AG08395 (cell line): ENCODE measurements at regions not wholly inside any gene's neighbourhood (a gene's known extent, or its start where the extent isn't known, plus 50 kb on each side); places are given as distances from the start of the nearest gene placed in this dataset.
"Not testable (repeated sequence)": the region's sequence is repeated elsewhere in the genome, so short reads cannot be mapped to it uniquely, and the experiment has no call there.

Experiments used
- DNase-seq: peaks from one replicate; pipeline ENCODE4 v3.0.0; 2012; ENCODE audit warnings: mixed read lengths, low spot score

DNA sequence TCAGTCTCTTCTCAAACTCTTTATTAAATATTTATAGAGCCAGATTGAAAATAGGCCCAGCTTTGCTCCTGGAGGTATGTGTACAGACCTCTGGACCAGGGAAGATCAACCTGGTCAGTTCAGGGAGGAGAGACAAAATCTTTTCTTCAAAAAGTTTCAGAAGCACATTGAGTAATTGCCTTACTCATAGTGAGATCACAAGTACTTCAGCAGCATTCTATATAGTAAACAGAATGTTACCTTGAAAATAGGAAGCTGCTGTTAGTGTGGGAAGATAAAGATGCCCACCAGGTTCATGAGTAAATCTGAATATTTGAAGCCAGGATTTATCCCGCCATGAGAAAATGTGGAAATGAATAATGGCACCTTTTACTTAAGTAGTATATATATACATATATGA lies 665.9 kb upstream of the CITED2 start:
- DNase-seq = no peak

DNA sequence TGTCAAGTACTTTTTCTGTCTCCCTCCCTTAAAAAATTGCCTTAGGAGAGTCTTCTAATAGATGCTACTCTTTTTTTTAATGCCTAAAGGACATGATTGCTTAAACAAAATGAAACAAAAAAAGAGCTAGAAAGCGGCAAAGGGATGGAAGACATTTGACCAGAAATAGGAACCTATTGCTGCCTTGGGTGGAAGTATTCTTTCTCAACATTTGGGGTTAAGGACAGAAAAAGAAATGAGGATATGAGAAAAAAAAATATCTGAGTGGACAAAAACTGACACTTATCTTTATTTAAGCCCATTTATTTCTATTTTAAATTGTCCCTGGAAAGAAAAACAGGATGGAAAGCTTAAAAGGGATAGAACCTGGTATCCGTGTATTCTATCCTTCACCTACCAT lies 664.9 kb upstream of the CITED2 start:
- DNase-seq = no peak

DNA sequence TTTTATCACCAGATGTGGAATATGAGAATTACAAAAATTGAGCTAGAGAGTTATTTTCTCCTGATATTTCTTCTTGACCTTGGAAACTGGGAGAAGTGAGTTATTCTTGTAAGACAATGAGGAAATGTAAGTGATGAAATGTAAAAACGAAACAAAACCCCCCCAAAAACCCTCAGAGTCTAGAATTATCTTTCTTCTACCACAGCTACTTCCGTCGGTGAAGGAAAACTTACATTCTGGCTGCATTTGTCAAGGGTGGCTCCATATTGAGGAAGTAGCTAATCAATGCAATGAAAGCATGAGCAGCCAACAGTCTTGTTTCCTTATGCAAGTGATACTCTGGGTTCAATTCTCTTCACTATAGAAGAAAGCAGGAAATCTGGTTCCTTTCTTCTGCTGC lies 661.7 kb upstream of the CITED2 start:
- no peak for DNase-seq

DNA sequence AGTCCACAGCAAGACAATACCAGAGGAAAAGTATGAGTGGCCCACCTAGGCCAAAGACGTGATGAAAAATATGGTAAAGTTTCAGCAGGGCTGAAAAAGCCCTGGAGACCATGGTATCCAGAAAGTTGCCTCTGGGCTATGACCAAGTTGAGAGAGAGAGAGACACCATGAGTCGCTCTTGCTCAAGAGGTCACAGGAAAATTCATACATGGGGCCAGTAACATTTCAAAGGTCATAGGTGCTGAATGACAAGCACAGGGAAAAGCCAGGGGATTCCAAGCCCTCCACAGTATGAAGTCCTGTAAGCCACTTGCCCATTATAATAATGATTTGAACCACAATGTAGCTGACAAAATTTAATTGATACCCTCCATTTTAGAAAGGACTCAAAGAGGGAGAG lies 657.7 kb upstream of the CITED2 start:
- DNase-seq = no peak

DNA sequence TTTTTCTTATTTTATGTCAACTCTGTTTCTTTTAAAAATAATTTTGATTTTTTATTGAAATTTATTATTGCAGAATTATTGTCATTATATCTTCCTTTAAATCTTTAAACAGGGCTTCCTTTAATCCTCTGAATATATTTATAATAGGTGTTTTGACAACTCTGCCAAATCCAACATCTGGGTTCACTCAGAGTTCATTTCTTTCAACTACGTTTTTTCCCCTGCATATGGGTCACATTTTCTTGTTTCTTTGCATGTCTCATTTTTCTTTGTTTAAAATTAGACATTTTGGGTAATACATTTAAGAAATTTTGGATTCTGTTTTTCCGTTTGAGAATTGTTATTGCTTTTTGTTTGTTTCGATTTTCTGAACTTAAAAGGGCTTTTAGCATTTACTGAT lies 655.1 kb upstream of the CITED2 start:
- no peak for DNase-seq

DNA sequence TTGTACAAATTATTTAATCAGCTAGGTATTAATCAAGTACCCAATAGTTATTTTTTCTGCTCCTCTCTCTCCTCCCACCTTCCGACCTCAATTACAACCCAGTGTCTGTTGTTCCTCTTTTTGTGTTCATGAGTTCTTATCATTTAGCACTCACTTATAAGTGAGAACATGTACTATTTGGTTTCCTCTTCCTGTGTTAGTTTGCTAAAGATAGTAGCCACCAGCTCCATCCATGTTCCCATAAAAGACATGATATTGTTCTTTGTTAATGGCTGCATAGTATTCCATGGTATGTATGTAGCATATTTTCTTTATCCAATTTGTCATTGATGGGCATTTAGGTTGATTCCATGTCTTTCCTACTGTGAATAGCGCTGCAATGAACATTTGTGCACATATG lies 652.8 kb upstream of the CITED2 start:
- DNase-seq = no peak

DNA sequence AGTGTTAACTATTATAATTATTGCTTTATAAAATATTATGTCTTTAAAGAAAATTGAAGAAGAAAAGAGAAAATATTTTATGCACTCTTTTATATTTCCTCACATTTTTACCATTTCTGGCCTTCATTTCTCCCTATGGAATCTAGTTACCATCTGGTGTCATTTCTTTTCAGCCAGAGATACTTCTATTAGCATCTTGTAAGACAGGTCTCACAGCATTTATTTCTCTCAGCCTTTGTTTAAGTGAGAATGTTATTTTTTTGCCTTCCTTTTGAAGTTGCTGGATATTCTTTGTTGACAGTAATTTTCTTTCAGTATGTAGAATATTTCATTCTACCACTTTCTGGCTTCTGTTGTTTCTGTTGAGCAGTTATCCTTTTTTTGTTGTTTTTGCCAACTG lies 652.1 kb upstream of the CITED2 start:
- DNase-seq = no peak

DNA sequence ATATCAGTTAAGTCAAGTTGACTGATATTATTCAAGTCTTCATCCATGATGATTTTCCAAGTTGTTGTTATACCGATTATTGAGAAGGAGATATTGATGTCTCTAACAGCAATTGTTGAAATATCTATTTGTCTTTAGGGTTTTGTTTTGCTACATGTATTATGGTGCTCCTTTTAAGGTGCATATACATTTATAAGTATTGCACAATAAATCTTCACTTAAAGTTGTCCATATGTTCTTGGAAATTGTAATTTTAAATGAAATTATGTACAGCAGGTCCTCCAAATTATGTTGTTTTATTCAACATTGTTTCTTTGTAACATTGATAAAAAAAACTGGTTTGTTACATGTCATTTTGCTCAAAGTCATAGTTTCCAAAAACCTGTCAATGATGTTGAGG lies 650.7 kb upstream of the CITED2 start:
- no peak for DNase-seq

DNA sequence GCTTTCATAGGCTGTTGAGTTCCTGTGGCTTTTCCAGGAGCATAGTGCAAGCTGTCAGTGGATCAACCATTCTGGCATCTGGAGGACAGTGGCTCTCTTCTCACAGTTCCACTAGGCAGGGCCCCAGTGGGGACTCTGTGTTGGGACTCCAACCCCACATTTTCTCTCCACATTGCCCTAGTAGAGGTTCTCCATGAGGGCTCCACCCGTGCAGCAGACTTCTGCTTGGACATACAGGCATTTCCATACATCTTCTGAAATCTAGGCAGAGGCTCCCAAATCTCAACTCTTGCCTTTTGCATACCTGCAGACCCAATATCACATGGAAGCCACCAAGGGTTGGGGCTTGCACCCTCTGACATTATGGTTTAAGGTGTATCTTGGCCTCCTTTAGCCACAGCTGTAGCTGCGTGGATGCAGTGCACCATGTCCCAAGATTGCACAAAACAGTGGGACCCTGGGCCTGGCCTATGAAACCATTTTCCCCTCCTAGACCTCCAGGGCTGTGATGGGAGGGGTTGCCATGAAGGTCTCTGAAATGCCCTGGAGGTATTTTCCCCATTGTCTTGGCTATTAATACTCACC lies 645.9 kb upstream of the CITED2 start:
- DNase-seq = no peak

DNA sequence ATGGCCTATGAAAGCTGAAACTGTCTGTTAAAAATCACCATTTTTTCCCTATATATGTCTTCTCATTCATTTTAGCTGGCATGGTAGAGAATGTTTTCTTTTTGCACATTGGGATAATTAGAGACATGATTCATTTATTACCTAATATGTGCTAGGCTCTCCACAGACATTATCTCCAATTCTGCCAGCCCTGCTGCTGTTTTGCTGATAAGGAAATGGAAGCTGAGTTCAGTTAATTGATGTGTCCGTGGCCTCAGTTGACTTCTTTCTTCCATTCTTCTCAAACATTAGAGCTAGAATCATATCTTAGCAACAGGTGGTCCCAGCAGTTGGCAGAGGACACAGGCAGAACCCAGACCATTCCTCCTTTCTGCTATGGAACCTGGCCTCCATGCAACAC lies 644.1 kb upstream of the CITED2 start:
- no peak for DNase-seq

DNA sequence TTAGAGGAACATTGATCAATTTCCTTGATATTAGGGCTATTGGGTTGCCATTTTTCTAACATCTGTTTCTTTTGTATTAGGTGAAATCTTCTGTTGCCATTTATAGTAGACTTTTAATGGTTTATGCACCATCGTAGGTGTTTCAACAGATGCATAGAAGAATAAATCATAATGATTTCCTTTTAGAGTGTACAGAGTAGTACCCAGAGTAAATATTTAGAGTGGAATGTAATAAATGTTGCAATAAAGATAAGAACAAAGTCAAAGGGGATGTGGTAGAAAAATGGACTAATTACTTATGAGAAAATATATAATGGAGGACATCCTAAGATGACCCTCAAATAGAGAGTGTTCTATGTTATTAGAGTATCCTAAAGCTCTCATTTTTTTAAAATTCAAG lies 643.0 kb upstream of the CITED2 start:
- DNase-seq = no peak

DNA sequence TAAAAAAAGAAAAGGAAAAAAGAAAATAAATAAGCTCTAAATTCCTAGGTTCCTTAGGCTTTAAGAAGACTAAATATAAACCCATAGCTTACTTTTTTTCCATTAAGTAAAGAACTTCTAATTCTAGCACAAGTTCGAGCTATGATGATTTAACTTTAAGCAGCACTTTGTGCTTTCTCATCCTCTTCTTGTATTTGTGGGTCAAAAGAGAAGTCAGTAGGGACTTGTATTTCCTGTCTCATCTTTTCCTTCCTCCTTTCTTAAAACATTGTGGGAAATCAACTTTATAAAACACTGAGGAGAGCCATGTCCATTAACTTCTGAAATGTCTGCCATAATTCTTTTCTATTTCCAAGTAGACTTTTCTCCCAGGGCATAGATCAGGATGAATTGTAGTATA lies 637.7 kb upstream of the CITED2 start:
- no peak for DNase-seq

DNA sequence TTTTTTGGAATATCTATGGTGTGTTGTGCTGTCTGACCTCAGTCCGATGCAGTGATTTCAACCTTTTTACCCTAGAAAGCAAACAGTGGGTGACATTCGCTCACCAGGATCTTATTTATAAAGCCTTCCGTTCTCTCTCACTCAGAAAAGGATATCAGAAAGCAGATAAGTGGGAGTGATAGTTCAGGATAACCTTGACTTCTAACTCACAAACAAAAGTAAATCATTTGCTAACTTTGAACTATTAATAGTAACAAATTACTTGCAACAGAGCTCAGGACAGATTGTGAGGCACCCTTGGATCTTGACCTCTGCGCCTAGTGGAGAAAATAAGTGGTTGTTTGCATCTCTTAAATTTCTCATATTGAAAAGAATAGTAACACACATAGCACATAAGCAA lies 637.1 kb upstream of the CITED2 start:
- no peak for DNase-seq

DNA sequence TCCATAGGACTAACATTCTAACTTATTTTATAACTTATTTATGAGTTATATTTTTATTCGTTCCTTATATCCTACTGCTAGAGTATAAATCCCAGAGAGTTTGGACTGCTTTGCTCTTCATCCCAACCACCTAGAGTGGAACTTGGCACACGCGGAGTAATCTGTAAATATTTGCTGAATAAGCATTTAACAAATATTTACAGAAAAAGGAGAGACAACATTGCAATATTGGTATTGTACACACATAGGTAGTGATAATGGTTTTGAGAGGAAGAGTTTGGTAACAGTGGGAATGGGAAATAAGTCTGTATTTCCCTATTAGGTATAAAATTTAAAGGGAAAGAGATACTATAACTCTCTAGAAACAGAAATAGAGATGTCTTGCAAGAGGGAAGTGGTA lies 634.8 kb upstream of the CITED2 start:
- no peak for DNase-seq

DNA sequence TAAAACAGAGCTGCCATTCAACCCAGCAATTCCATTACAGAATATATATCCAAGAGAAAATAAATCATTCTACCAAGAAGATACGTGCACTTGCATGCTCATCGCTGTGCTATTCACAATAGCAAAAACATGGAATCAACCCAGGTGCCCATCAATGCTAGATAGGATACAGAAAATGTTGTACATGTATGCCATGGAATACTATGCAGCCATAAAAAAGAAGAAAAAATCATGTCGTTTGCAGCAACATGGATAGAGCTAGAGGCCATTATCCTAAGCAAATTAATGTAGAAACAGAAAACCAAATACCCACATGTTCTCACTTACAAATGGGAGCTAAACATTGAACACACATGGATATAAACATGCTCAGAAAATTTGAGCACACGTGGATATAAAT lies 633.1 kb upstream of the CITED2 start:
- no peak for DNase-seq

DNA sequence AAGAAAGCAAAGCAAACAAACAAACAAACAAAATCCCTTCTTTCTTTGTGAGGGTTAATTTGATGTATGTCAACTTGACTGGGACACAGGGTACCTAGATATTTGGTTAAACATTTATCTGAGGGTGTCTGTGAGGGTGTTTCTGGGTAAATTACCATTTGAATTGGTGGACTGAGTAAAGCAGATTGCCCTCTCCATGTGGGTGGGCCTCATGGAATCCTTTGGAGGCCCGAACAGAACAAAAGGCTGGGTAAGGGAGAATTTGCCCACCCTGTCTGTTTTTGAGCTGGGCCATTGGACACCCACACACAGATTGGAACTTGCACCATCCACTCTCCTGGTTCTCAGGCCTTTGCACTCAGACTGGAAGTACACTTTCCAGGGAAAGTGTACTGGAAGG lies 628.8 kb upstream of the CITED2 start:
- no peak for DNase-seq

DNA sequence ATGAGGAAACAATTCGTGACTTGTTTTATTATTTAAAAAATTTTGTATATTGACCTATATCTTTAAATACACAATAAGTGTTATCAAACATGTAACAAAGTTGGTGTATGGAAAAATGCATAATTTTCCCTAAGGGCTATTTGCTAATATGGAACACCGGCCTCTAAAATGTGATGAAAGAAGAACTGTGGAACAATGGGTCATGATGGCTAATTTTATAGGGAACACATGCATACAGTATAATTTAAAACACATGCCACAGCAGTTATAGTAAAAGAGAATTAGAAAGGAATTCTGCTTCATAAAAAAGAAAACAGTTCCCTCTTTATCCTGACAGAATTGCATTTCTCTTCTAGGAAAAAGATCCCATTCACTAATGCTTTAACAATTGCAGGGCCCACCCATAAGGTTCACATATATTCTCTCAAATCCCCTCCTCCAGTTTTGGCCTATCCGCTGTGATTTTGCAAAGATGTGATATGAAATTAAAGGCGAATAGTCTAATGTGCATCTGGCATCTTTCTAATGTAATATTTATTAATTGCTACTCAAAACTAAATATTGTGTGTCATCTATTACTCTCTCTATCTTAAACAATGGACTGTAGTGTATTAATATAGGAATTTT lies 628.1 kb upstream of the CITED2 start:
- DNase-seq = peak; percentile 33

DNA sequence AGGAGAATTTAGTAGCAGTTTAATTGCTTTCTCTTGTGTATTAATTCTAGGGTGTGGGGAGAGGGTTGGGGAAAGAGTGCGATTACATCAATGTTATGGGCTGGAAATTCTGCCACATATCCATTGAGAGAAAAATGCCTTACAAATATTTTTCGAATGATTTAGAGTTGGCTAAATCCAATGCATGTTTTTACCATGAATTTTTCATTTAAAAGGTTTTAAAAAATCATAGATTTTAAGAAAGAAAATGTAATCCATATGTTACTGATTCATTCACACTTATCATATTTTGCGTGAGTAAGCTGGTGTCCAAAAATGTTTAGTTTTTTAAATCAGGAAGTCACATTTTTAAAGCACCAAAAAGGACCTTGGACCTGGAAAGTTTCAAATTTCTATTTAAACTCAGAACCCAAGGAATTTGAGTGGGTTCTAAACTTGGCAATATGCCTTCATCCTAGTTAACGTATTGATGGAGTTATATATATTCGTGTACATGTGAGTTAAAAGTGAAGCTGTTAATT lies 627.4 kb upstream of the CITED2 start:
- peak; percentile 34 for DNase-seq

DNA sequence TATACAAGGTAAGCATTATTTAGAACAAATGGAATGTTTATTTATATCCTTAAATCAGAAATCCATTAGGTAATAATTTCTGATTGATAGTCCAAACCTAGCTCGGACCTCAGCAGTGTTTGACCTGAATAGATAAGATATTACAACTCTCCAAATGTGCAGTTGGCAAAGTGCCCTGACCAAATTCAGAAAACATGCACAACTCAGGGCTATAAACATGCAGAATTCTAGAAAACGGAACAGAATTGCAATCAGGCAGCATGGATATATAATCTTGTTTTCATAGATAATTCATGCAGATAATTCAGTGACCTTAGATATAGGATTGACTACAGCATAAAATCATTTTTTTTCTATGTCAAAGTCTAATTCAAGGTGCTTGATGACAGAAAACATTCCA lies 626.6 kb upstream of the CITED2 start:
- DNase-seq = no peak

DNA sequence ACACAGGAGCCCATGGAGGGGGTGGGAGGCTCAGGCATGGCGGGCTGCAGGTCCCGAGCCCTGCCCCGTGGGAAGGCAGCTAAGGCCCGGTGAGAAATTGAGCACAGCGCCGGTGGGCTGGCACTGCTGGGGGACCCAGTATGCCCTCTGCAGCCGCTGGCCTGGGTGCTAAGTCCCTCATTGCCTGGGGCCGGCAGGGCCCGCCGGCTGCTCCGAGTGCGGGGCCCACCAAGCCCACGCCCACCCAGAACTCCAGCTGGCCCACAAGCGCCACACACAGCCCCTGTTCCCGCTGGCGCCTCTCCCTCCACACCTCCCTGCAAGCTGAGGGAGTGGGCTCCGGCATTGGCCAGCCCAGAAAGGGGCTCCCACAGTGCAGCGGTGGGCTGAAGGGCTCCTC lies 625.2 kb upstream of the CITED2 start:
- DNase-seq = not testable (repeated sequence)

DNA sequence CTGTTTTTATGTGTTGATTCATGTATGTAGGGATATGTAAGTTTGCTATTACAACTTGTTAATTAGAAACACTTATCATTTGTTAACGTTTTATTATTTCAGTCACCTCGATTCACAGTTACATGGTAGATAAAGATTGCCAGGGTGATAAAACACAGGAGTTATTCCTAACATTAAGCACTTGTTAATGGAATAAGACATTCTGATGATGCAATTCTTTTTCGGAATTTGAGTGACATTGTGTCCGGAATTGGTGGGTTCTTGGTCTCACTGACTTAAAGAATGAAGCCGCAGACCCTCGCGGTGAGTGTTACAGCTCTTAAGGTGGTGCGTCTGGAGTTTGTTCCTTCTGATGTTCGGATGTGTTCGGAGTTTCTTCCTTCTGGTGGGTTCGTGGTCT lies 624.0 kb upstream of the CITED2 start:
- DNase-seq = not testable (repeated sequence)

DNA sequence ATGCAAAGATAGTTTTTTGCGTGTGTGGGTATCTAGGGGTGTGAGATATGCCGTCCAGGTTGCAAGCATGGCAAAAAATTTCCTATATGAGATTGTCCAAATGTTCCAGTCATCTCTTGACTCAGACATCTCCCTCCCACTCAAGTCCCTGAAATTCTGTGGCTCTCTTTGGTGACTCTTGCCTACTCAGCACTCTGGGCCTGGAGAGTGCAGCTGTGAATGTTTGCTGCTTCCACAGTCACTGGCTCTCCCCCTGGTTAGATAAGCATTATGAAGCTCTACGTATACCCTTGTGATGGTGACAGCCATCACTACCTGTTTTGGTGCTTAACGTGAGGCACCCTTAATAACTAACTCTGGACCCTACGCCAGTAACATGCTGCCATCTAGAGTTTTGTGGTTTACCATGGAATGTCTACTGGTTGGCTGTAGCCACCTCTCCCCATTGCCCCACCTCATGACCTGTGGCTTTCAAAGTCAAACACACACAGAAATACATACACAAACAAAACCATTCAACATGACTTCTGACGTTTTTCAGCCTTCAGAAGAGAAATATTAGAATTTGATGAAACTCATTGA lies 621.9 kb upstream of the CITED2 start:
- DNase-seq = no peak

DNA sequence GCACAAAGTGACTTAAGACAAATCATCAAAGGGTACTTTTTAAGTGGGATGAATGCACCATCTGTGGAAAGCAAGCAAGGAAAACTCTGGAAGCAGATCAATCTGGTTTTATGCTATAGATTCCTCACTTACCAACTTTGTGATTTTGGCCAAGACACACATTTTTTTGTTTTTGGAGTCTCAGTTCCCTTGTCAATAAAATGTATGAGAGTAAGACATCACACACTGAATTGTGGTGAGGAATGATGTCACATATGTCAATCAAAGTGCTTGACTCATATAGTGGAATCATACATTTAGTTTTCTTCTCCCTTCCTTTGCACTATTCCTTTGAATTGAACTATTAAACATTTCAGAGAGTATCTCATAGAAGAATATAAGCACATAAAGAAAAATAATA lies 620.5 kb upstream of the CITED2 start:
- no peak for DNase-seq
